T47D (cell line): ENCODE measurements at regions not wholly inside any gene's neighbourhood (a gene's known extent, or its start where the extent isn't known, plus 50 kb on each side); places are given as distances from the start of the nearest gene placed in this dataset.

ENCODE experiments used
- DNase-seq, 2 experiments: peaks; one replicate each; pipeline versions ENCODE4 v3.0.0 to v3.0.0-alpha.2; 2011 to 2012; ENCODE audit warnings: low read depth in 1 of 2, low spot score in 1 of 2
- JUND ChIP-seq: IDR thresholded peaks from 2 replicates; pipeline ENCODE4 v1.6.1; 2012; ENCODE audit warnings: low read depth
- in situ Hi-C: cut with HindIII; loops from 2 replicates; pipeline ENCODE4 v1.10.0; 2016; ENCODE audit warnings: low sequenced_read_pairs, low pct_unique_long_range_greater_than_20kb

- TF ChIP-seq JUND: no peak
- DNase-seq: no peak
- in situ Hi-C loops: no loop called here
These were observed 253.0 kb downstream of the CDH10 start for GRCh38 chr5:24391816-24392215.

DNA sequence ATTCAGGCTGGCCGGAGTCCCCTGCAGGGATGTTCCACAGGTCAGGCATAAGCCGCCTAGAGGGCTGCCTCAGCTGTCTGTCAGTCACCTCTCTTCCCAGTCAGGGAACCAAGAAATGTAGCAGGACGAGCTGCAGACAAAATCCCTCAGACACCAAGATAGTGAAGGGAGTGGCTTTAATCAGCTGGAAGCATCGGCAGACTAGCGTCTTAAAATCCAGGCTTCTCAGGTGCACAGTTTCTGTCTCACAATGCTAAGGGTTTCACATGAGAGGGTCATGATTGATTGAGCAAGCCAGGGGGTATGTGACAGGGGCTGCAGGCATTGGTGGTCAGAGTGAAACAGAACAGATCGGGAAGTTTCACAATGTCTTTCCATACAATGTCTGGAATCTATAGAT, 247.2 kb downstream of the CDH10 start:
- in situ Hi-C loops: no loop called here
- TF ChIP-seq JUND: no peak
- DNase-seq: no peak

DNA sequence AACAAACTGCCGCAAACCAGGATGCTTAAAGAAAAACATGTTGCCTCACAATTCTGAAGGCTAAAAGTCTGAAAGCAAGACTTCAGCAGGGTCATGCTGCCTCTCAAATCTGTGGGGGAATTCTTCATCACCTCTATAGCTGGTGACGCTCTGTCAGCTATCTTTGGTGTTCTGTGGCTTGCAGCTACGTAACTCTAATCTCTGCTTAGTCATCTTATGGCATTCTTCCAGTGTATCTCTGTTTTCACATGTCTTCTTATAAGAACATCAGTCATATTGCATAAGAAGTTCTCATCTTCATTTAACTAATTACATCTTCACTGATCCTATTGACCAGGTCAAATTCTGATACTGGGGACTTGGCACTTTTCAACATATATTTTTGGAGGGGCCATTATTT, 243.0 kb downstream of the CDH10 start:
- in situ Hi-C loops: no loop called here
- no peak for DNase-seq
- no peak for TF ChIP-seq JUND

DNA sequence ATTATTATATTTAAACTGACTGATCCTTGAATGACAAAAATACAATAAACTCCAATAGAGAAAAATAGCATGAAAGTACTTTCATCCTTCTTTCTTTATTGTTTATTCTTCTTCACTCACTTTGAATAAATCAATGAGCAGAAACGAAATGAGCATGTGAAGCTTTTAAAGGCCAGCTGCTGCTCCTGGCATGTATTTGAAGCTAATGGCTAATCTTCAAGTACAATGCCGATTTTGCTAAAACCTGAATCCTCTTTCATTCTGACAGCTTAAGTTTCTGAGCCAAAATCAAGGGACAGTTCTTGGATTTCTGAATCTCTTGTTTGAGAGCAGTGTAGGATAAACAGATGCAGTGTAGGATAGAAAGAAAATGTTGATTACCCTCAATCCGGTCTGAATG, 237.3 kb downstream of the CDH10 start:
- in situ Hi-C loops: no loop called here
- no peak for DNase-seq
- no peak for TF ChIP-seq JUND

DNA sequence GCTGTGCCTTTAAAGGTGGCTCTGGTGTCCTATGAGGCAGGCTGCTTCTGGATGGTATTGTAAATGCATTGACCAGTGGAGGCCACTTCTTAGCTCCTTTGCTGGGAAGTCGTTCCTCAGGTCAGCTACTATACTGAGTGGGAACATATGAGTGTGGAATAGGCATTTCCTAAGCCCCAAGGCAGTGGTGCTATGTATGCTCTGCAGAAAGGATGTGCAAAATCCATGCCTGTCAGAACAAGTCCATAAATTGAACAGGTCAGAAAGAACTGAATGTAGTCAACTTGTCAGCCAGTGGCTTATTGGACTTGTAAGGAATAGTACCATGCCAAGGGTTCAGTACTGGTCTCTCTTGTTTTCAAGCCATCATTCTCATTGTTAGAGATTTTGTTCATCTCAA, 216.4 kb downstream of the CDH10 start:
- no peak for DNase-seq
- no peak for TF ChIP-seq JUND
- in situ Hi-C loops: no loop called here

- in situ Hi-C loops: no loop called here
- no peak for TF ChIP-seq JUND
- DNase-seq: no peak
These were observed 211.2 kb downstream of the CDH10 start for GRCh38 chr5:24433555-24433954.
